ENCODE measurements at regions not wholly inside any gene's neighbourhood (a gene's known extent, or its start where the extent isn't known, plus 50 kb on each side); places are given as distances from the start of the nearest gene placed in this dataset.

DNA sequence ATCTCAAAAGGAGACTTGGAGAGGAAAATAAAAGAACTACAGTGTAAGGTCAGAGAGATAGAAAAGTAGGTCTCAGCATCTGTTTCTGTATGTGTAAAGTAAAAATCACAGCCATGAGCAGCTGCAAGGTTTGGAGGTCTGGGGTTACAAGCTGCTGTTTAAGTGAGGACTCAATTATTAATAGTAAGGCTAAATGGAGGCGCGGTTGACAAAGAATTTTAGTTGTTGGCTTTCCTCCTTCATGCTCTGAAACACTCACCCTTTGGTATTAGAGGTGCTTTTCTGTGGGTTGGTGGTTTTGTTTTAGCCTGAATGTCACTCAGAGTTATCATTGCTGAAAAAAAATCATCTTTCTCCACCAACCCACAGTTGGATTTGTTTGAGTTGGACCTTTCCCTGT lies 59.8 kb upstream of the HAO2 start:
- no peaks in the 10 kb centered on the region for H3K4me1 ChIP-seq (ENCODE audit: low read depth)
- H3K4me3 ChIP-seq: no peak overlapping the region
- intact Hi-C loops (cut with DNase I, micrococcal nuclease): no loop called here
- H3K9me3 ChIP-seq: no peaks in the 10 kb centered on the region
- ATAC-seq (no peak), DNase-seq (no peak)
- H3K36me3 ChIP-seq (ENCODE audit: low read depth): no peaks in the 10 kb centered on the region
- TF ChIP-seq, protein P1, sequence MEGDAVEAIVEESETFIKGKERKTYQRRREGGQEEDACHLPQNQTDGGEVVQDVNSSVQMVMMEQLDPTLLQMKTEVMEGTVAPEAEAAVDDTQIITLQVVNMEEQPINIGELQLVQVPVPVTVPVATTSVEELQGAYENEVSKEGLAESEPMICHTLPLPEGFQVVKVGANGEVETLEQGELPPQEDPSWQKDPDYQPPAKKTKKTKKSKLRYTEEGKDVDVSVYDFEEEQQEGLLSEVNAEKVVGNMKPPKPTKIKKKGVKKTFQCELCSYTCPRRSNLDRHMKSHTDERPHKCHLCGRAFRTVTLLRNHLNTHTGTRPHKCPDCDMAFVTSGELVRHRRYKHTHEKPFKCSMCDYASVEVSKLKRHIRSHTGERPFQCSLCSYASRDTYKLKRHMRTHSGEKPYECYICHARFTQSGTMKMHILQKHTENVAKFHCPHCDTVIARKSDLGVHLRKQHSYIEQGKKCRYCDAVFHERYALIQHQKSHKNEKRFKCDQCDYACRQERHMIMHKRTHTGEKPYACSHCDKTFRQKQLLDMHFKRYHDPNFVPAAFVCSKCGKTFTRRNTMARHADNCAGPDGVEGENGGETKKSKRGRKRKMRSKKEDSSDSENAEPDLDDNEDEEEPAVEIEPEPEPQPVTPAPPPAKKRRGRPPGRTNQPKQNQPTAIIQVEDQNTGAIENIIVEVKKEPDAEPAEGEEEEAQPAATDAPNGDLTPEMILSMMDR (IDR thresholded peaks at IDR 0.05): no peak

DNA sequence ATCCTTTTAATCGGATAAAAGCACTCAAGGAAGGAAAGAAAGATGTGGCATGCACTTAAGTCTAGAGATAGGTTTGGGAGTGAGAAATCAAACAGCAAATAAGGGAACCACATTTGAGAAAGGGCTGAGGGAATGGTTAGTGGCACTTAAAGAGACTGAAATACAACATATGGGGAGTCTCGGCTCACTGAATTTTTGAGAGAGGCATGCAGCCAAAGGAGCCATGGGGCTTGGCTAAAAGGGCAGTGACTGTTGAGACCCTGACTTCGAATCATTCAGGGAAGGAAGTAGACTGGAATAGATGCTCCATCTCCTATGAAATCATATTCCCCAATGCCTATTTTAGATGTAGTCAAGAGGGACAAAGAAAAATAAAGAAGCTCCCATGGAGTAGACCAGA lies 58.3 kb upstream of the HAO2 start:
- TF ChIP-seq, protein P1 (IDR thresholded peaks at IDR 0.05): no peak

DNA sequence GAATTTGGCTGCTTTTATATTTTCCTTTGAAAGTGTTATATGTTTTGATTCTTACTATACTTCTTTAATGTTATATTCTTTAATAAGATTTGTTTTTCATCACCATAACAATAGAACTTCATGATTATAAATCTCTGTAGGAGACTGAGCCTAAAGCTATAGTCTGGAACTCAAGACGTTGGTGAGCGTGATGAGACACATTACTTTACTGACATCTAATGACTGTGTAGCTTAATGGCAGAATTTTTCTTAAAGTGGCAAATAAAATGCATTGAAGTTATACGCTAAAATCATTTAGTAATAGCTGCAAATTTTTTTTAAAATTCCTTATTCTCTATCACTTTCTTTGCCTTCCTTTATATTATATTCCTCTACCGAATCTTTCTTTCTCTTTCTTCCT lies 56.1 kb upstream of the HAO2 start:
- H3K36me3 ChIP-seq (ENCODE audit: low read depth): no peaks in the 10 kb centered on the region
- H3K9me3 ChIP-seq: no peaks in the 10 kb centered on the region
- no peak for DNase-seq
- ATAC-seq: no peak
- H3K4me3 ChIP-seq: no peak overlapping the region
- no peaks in the 10 kb centered on the region for H3K4me1 ChIP-seq (ENCODE audit: low read depth)
- intact Hi-C loops (cut with DNase I, micrococcal nuclease): no loop called here
- TF ChIP-seq, protein P1 (IDR thresholded peaks at IDR 0.05): no peak

More for the DNA sequence above, 58.3 kb upstream of the HAO2 start:
- ATAC-seq (no peak), DNase-seq (no peak)
- Histone ChIP-seq H3K36me3 (ENCODE audit: low read depth) (no peaks in the 10 kb centered on the region), H3K4me3 (no peak overlapping the region), H3K9me3 (no peaks in the 10 kb centered on the region), H3K4me1 (ENCODE audit: low read depth) (no peaks in the 10 kb centered on the region)
- intact Hi-C loops (cut with DNase I, micrococcal nuclease): no loop called here

DNA sequence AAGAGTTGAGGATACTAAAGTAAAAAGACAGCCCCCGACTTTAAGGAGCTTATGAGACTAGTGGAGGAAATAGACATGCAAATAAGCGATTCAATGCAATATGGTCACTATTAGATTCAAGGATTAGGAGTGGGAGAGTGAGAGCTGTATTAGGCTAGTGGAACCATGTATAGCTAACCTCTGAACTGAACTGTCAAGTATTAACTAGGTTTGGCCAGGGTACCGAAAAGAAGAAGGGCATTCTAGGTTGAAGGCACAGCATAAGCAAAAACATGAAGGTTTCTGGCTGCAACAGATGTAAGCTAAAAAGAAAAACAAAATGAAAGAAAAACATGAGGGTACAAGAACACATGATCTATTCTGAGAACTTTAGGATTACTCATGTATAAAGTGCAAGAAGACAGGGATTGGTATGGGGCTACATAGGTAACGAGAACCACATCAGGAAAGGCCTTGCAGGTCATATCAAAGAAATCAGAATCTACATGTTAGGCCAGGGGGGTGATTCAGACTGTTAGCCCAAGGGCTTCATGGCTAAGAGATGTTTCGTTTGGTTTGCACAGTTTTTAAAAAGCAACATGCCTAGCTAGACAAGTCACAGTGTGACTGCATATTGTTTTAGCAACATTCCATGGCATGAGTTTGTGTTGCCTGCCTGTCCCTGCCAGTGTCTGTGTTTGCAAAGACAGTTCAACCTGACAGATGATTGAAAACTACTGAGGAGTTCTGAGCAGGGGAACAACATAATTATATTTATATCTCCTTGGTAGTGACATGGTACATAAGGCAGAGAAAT lies 54.4 kb upstream of the HAO2 start:
- no peak for ATAC-seq
- no peaks in the 10 kb centered on the region for H3K9me3 ChIP-seq
- DNase-seq: no peak
- intact Hi-C loops (cut with DNase I, micrococcal nuclease): no loop called here
- no peak overlapping the region for H3K4me3 ChIP-seq
- TF ChIP-seq, protein P1 (IDR thresholded peaks at IDR 0.05): no peak
- H3K4me1 ChIP-seq (ENCODE audit: low read depth): no peaks in the 10 kb centered on the region
- H3K36me3 ChIP-seq (ENCODE audit: low read depth): no peaks in the 10 kb centered on the region

DNA sequence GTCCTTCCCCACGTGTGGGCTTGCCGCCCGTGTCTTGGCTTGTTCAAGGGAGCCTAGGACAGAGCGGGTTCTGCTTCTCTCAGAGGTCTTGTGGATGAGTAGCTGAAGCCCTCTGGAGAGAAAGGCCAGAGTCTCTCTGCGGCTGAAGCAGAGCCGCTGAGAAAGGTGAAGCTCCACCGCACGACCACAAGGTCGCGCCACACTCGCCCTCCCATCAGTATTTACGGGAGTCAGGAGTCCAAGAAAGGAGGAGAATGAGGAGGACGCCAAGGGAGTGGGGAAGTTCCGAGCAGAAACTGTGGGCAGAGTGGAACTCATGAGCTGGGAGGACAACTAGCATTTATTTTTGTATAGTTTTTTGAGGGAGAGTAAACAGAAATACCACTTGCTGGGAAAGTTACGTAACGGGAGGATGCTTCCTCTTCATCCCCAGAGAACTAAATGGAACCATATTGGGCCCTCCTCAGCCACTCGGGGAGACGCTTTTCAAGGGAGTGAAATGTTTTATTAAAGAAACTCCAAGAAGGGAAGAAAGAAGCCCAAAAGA lies 51.6 kb upstream of the HAO2 start:
- TF ChIP-seq, protein P1 (IDR thresholded peaks at IDR 0.05): no peak
- Histone ChIP-seq H3K36me3 (ENCODE audit: low read depth) (no peaks in the 10 kb centered on the region), H3K4me1 (ENCODE audit: low read depth) (no peaks in the 10 kb centered on the region), H3K4me3 (no peak overlapping the region), H3K9me3 (no peaks in the 10 kb centered on the region)
- DNase-seq: no peak
- ATAC-seq: no peak
- intact Hi-C loops (cut with DNase I, micrococcal nuclease): no loop called here
